ENCODE measurements at regions not wholly inside any gene's neighbourhood (a gene's known extent, or its start where the extent isn't known, plus 50 kb on each side); places are given as distances from the start of the nearest gene placed in this dataset.

GRCh38 chr9:14025741-14026140, 288.2 kb downstream of the NFIB start:
- no peak for TF ChIP-seq CTCF (IDR thresholded peaks at IDR 0.05)
- Histone ChIP-seq H3K27me3 (replicated peaks; ENCODE audit: insufficient read depth) (no peaks in the 10 kb centered on the region), H3K9me3 (no peaks in the 10 kb centered on the region), H3K4me1 (ENCODE audit: control insufficient read depth in 1 of 2, low read depth in 2 of 2) (peaks cover 8 to 50% of the 10 kb centered on the region in 2 donors), H3K4me3 (no peak overlapping the region), H3K27ac (peak overlapping the region in 1 of 2 donors; percentile 9), H3K36me3 (no peaks in the 10 kb centered on the region)
- ATAC-seq (ENCODE audit: insufficient number of reproducible peaks, low FRiP score, low read depth) (no peak), DNase-seq (ENCODE audit: low spot score) (no peak)

DNA sequence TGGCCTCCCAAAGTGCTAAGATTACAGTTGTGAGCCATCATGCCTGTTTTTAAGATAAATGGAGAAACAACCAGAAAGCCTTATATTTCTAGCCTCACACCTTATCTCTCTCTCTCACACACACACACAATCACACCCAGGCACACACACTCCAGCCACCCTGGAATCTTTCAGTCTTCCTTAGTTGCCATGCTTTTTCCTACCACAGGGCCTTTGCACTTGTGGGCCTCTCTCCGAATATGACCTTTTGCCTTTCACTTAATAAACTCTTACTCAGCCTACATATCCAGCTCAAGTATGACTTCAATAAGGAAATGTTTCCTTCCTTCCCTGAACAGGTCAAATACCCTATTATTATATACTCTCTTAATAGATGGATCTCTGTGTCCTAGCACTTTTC, 290.7 kb downstream of the NFIB start:
- Histone ChIP-seq H3K4me1 (ENCODE audit: control insufficient read depth in 1 of 2, low read depth in 2 of 2) (peaks cover 8 to 34% of the 10 kb centered on the region in 2 donors), H3K4me3 (no peak overlapping the region), H3K27ac (no peak overlapping the region), H3K36me3 (no peaks in the 10 kb centered on the region), H3K27me3 (replicated peaks; ENCODE audit: insufficient read depth) (no peaks in the 10 kb centered on the region), H3K9me3 (no peaks in the 10 kb centered on the region)
- TF ChIP-seq CTCF (IDR thresholded peaks at IDR 0.05), result no peak
- ATAC-seq (ENCODE audit: insufficient number of reproducible peaks, low FRiP score, low read depth) (no peak), DNase-seq (ENCODE audit: low spot score) (no peak)

- ATAC-seq (ENCODE audit: insufficient number of reproducible peaks, low FRiP score, low read depth), result no peak
- Histone ChIP-seq H3K9me3 (no peaks in the 10 kb centered on the region), H3K4me3 (no peak overlapping the region), H3K36me3 (no peaks in the 10 kb centered on the region), H3K4me1 (ENCODE audit: control insufficient read depth in 1 of 2, low read depth in 2 of 2) (peaks cover 0 to 21% of the 10 kb centered on the region in 2 donors), H3K27ac (no peak overlapping the region), H3K27me3 (replicated peaks; ENCODE audit: insufficient read depth) (no peaks in the 10 kb centered on the region)
- no peak for TF ChIP-seq CTCF (IDR thresholded peaks at IDR 0.05)
- DNase-seq (ENCODE audit: low spot score), result no peak
These were observed 291.9 kb downstream of the NFIB start for GRCh38 chr9:14021871-14022525.

- ATAC-seq (ENCODE audit: insufficient number of reproducible peaks, low FRiP score, low read depth) (no peak), DNase-seq (ENCODE audit: low spot score) (no peak)
These were observed 295.9 kb downstream of the NFIB start for GRCh38 chr9:14018081-14018480.

GRCh38 chr9:14014744-14015143, 299.2 kb downstream of the NFIB start:
- ATAC-seq (ENCODE audit: insufficient number of reproducible peaks, low FRiP score, low read depth), result no peak
- TF ChIP-seq CTCF (IDR thresholded peaks at IDR 0.05), result no peak

More at GRCh38 chr9:14018081-14018480, 295.9 kb downstream of the NFIB start:
- H3K27ac ChIP-seq, result no peak overlapping the region
- H3K4me3 ChIP-seq, result no peak overlapping the region
- H3K36me3 ChIP-seq, result no peaks in the 10 kb centered on the region
- H3K27me3 ChIP-seq (replicated peaks; ENCODE audit: insufficient read depth), result no peaks in the 10 kb centered on the region
- H3K9me3 ChIP-seq, result no peaks in the 10 kb centered on the region
- peaks cover 0 to 25% of the 10 kb centered on the region in 2 donors for H3K4me1 ChIP-seq (ENCODE audit: control insufficient read depth in 1 of 2, low read depth in 2 of 2)
- no peak for TF ChIP-seq CTCF (IDR thresholded peaks at IDR 0.05)

More at GRCh38 chr9:14014744-14015143, 299.2 kb downstream of the NFIB start:
- Histone ChIP-seq H3K36me3 (no peaks in the 10 kb centered on the region), H3K4me1 (ENCODE audit: control insufficient read depth in 1 of 2, low read depth in 2 of 2) (peaks cover 2 to 32% of the 10 kb centered on the region in 2 donors), H3K4me3 (no peak overlapping the region), H3K9me3 (no peaks in the 10 kb centered on the region), H3K27ac (no peak overlapping the region), H3K27me3 (replicated peaks; ENCODE audit: insufficient read depth) (no peaks in the 10 kb centered on the region)
- DNase-seq (ENCODE audit: low spot score), result no peak

All from thoracic aorta (tissue), 2 donors.